ENCODE measurements at regions not wholly inside any gene's neighbourhood (a gene's known extent, or its start where the extent isn't known, plus 50 kb on each side); places are given as distances from the start of the nearest gene placed in this dataset.

- TF ChIP-seq JUND (IDR thresholded peaks at IDR 0.05) (no peak), POLR2AphosphoS5 (IDR thresholded peaks at IDR 0.05; ENCODE audit: low read depth, low read length) (no peak), MAX (IDR thresholded peaks at IDR 0.05) (no peak), POLR2A (IDR thresholded peaks at IDR 0.05; ENCODE audit: borderline replicate concordance, extremely low read depth, insufficient read depth, insufficient read length) (no peak), ELF1 (IDR thresholded peaks at IDR 0.05; ENCODE audit: borderline replicate concordance, low read depth) (no peak), SRF (IDR thresholded peaks at IDR 0.05; ENCODE audit: low read depth) (no peak), EGR1 (IDR thresholded peaks at IDR 0.05; ENCODE audit: low read depth) (no peak), SP1 (IDR thresholded peaks at IDR 0.05; ENCODE audit: low read depth) (no peak), SIN3A (IDR thresholded peaks at IDR 0.05; ENCODE audit: low read depth) (no peak), EZH2phosphoT487 (IDR thresholded peaks at IDR 0.05; ENCODE audit: borderline replicate concordance) (no peak), CBX3 (IDR thresholded peaks at IDR 0.05; ENCODE audit: low read depth) (no peak)
- TF ChIP-seq, protein P1, sequence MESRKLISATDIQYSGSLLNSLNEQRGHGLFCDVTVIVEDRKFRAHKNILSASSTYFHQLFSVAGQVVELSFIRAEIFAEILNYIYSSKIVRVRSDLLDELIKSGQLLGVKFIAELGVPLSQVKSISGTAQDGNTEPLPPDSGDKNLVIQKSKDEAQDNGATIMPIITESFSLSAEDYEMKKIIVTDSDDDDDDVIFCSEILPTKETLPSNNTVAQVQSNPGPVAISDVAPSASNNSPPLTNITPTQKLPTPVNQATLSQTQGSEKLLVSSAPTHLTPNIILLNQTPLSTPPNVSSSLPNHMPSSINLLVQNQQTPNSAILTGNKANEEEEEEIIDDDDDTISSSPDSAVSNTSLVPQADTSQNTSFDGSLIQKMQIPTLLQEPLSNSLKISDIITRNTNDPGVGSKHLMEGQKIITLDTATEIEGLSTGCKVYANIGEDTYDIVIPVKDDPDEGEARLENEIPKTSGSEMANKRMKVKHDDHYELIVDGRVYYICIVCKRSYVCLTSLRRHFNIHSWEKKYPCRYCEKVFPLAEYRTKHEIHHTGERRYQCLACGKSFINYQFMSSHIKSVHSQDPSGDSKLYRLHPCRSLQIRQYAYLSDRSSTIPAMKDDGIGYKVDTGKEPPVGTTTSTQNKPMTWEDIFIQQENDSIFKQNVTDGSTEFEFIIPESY (IDR thresholded peaks at IDR 0.05; ENCODE audit: extremely low read depth, insufficient replicate concordance, low read length) = no peak
- TF ChIP-seq, protein P2, sequence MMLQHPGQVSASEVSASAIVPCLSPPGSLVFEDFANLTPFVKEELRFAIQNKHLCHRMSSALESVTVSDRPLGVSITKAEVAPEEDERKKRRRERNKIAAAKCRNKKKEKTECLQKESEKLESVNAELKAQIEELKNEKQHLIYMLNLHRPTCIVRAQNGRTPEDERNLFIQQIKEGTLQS (IDR thresholded peaks at IDR 0.05) = no peak
- TF ChIP-seq, protein P3, sequence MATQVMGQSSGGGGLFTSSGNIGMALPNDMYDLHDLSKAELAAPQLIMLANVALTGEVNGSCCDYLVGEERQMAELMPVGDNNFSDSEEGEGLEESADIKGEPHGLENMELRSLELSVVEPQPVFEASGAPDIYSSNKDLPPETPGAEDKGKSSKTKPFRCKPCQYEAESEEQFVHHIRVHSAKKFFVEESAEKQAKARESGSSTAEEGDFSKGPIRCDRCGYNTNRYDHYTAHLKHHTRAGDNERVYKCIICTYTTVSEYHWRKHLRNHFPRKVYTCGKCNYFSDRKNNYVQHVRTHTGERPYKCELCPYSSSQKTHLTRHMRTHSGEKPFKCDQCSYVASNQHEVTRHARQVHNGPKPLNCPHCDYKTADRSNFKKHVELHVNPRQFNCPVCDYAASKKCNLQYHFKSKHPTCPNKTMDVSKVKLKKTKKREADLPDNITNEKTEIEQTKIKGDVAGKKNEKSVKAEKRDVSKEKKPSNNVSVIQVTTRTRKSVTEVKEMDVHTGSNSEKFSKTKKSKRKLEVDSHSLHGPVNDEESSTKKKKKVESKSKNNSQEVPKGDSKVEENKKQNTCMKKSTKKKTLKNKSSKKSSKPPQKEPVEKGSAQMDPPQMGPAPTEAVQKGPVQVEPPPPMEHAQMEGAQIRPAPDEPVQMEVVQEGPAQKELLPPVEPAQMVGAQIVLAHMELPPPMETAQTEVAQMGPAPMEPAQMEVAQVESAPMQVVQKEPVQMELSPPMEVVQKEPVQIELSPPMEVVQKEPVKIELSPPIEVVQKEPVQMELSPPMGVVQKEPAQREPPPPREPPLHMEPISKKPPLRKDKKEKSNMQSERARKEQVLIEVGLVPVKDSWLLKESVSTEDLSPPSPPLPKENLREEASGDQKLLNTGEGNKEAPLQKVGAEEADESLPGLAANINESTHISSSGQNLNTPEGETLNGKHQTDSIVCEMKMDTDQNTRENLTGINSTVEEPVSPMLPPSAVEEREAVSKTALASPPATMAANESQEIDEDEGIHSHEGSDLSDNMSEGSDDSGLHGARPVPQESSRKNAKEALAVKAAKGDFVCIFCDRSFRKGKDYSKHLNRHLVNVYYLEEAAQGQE (IDR thresholded peaks at IDR 0.05; ENCODE audit: low read depth) = no peak
- no TSS peak for BruUV-seq (replicated peaks)
- Histone ChIP-seq H3K9me3 (ENCODE audit: control insufficient read depth in 1 of 2, insufficient read depth in 1 of 2, low read depth in 1 of 2, low read length in 2 of 2) (no peaks in the 10 kb centered on the region), H3K9ac (ENCODE audit: low read length) (no peak overlapping the region), H2AFZ (ENCODE audit: low read depth, low read length, poor library complexity, severe bottlenecking) (no peak overlapping the region), H3K27me3 (ENCODE audit: insufficient read depth, low read length) (0 out of 2 replicates have a peak, but pooled peaks cover 8% of the 10 kb centered on the region), H3K79me2 (ENCODE audit: insufficient read depth, low read length) (no peaks in the 10 kb centered on the region), H4K20me1 (ENCODE audit: insufficient read depth) (no peaks in the 10 kb centered on the region), H3K4me2 (ENCODE audit: low read length) (no peak overlapping the region), H3K4me3 (replicated peaks in 1 of 2; ENCODE audit: low read depth in 1 of 2, low read length in 2 of 2) (no peak overlapping the region), H3K27ac (ENCODE audit: low read depth, low read length) (no peak overlapping the region), H3K9me2 (ENCODE audit: insufficient read depth) (no peaks in the 10 kb centered on the region), H3K4me1 (ENCODE audit: control insufficient read depth in 1 of 2, insufficient read depth in 2 of 2, low read length in 2 of 2) (peaks cover 0 to 8% of the 10 kb centered on the region in 2 experiments; a peak in 2 of 4 replicates), H3K36me3 (ENCODE audit: control insufficient read depth in 1 of 2, insufficient read depth in 2 of 2, low read length in 2 of 2) (no peaks in the 10 kb centered on the region)
- DNase-seq (ENCODE audit: low read depth, low spot score) (no peak), ATAC-seq (no peak)
- CTCF ChIA-PET = no interaction called here
- RAD21 ChIA-PET (ENCODE audit: low non-redundant PET in 1 of 2, low total read pairs in 2 of 2, uncharacterized antibody in 2 of 2, unreplicated experiment in 2 of 2) = no interaction called here
- intact Hi-C loops (cut with micrococcal nuclease) = no loop called here
- POLR2A ChIA-PET = no interaction called here
Observed at GRCh38 chr2:2660789-2661355, 329.8 kb upstream of the MYT1L start.

All from HCT116 (cell line).